CD4-positive, alpha-beta memory T cell (primary cell): ENCODE measurements at regions not wholly inside any gene's neighbourhood (a gene's known extent, or its start where the extent isn't known, plus 50 kb on each side); places are given as distances from the start of the nearest gene placed in this dataset.

Source experiments
- CTCF ChIA-PET: fragments of 350-600 bp; sonication (Branson Sonifier 250); formaldehyde crosslinking; loops from one replicate; lab custom pipeline; 2021; ENCODE audit warnings: inconsistent platforms; ENCODE audit not compliant: partially characterized antibody; lab: Charles Lee
- POLR2A ChIA-PET: fragments of 350-600 bp; sonication (Branson Sonifier 250); formaldehyde crosslinking; loops from one replicate; lab custom pipeline; 2021; ENCODE audit not compliant: partially characterized antibody; lab: Charles Lee
- DNase-seq, 5 donors: peaks; one replicate each; pipeline versions ENCODE4 v3.0.0 to v3.0.0-alpha.2; 2020 to 2022; ENCODE audit warnings: mixed read lengths in 1 of 5
- H3K27ac ChIP-seq: one replicate; pipeline ENCODE4 v1.7.0; 2013; ENCODE audit warnings: low read depth, low read length
- H3K27me3 ChIP-seq: 2 replicates; pipeline ENCODE4 v1.7.0; 2013; ENCODE audit warnings: mild to moderate bottlenecking, low read length, moderate library complexity; ENCODE audit not compliant: insufficient read depth
- H3K36me3 ChIP-seq: 2 replicates; pipeline ENCODE4 v1.7.0; 2013; ENCODE audit warnings: mild to moderate bottlenecking, low read length, moderate library complexity; ENCODE audit not compliant: insufficient read depth
- H3K4me1 ChIP-seq: 2 replicates; pipeline ENCODE4 v1.7.0; 2013; ENCODE audit warnings: mild to moderate bottlenecking, low read length, moderate library complexity; ENCODE audit not compliant: insufficient read depth
- H3K4me3 ChIP-seq, 2 donors: one replicate each; pipeline ENCODE4 v1.7.0; 2013; ENCODE audit warnings: low read length in 2 of 2, mild to moderate bottlenecking in 1 of 2
- H3K9me3 ChIP-seq, 2 donors: one replicate each; pipeline ENCODE4 v1.7.0; 2013; ENCODE audit warnings: low read length in 2 of 2, control low read depth in 1 of 2; ENCODE audit not compliant: control insufficient read depth in 1 of 2
- H3K27ac Mint-ChIP-seq, 7 donors: one replicate each; pipeline ENCODE4 v1.8.0; 2020 to 2021; ENCODE audit warnings: mixed read lengths in 7 of 7, mild to moderate bottlenecking in 6 of 7, inconsistent platforms in 3 of 7, moderate library complexity in 3 of 7
- H3K27me3 Mint-ChIP-seq, 2 donors: one replicate each; pipeline ENCODE4 v1.8.0; 2020 to 2021; ENCODE audit warnings: mixed read lengths in 2 of 2
- H3K36me3 Mint-ChIP-seq, 2 donors: one replicate each; pipeline ENCODE4 v1.8.0; 2020 to 2021; ENCODE audit warnings: mixed read lengths in 2 of 2, inconsistent platforms in 1 of 2, mild to moderate bottlenecking in 1 of 2
- H3K4me1 Mint-ChIP-seq, 4 donors: one replicate each; pipeline ENCODE4 v1.8.0; 2020 to 2021; ENCODE audit warnings: mixed read lengths in 4 of 4, mild to moderate bottlenecking in 1 of 4
- H3K4me3 Mint-ChIP-seq, 8 donors: one replicate each; pipeline ENCODE4 v1.8.0; 2020 to 2021; ENCODE audit warnings: mixed read lengths in 8 of 8, mild to moderate bottlenecking in 7 of 8, moderate library complexity in 6 of 8, inconsistent platforms in 3 of 8
- H3K9me3 Mint-ChIP-seq, 8 donors: one replicate each; pipeline ENCODE4 v1.8.0; 2020 to 2021; ENCODE audit warnings: mixed read lengths in 8 of 8, mild to moderate bottlenecking in 5 of 8, inconsistent platforms in 3 of 8, moderate library complexity in 1 of 8
- intact Hi-C: fragments of 100-400 bp; cut with micrococcal nuclease; formaldehyde crosslinking; loops from one replicate; pipeline ENCODE4 v1.15.1; 2023

- Histone ChIP-seq H3K9me3 (no peaks in the 10 kb centered on the region), H3K4me3 (no peak overlapping the region), H3K36me3 (no peaks in the 10 kb centered on the region), H3K27me3 (no peaks in the 10 kb centered on the region), H3K27ac (no peak overlapping the region), H3K4me1 (no peaks in the 10 kb centered on the region)
- intact Hi-C loops = no loop called here
- no peak overlapping the region for H3K27ac Mint-ChIP-seq
- peaks cover 0 to 2% (median 0%) of the 10 kb centered on the region in 8 donors for H3K9me3 Mint-ChIP-seq
- peaks cover 0 to 3% of the 10 kb centered on the region in 2 donors for H3K27me3 Mint-ChIP-seq
- ChIA-PET CTCF (no interaction called here), POLR2A (no interaction called here)
- no peak for DNase-seq
- H3K4me1 Mint-ChIP-seq = peaks cover 0 to 6% (median 0%) of the 10 kb centered on the region in 4 donors
- no peaks in the 10 kb centered on the region for H3K36me3 Mint-ChIP-seq
- no peak overlapping the region for H3K4me3 Mint-ChIP-seq
Measured at GRCh38 chr22:48240935-48241230, 1478.4 kb downstream of the TBC1D22A start.

GRCh38 chr22:48240148-48240934, 1477.9 kb downstream of the TBC1D22A start:
- Histone ChIP-seq H3K4me1 (no peaks in the 10 kb centered on the region), H3K9me3 (no peaks in the 10 kb centered on the region), H3K27me3 (no peaks in the 10 kb centered on the region), H3K36me3 (no peaks in the 10 kb centered on the region), H3K27ac (no peak overlapping the region), H3K4me3 (no peak overlapping the region)
- Mint-ChIP-seq H3K4me3 (no peak overlapping the region), H3K9me3 (peaks cover 0 to 5% (median under 1%) of the 10 kb centered on the region in 8 donors), H3K36me3 (no peaks in the 10 kb centered on the region), H3K4me1 (peaks cover 0 to 4% (median 0%) of the 10 kb centered on the region in 4 donors), H3K27ac (no peak overlapping the region), H3K27me3 (peaks cover 0 to 1% of the 10 kb centered on the region in 2 donors)
- intact Hi-C loops = no loop called here
- POLR2A ChIA-PET = no interaction called here
- no peak for DNase-seq
- CTCF ChIA-PET = interaction anchor here (1.0 kb wide), 1 partner anchor 10 kb away, joined by 4 read pairs; no protein-coding TSS in a partner anchor

- Mint-ChIP-seq H3K9me3 (peaks cover 0 to 8% (median 2%) of the 10 kb centered on the region in 8 donors), H3K27me3 (no peaks in the 10 kb centered on the region), H3K36me3 (no peaks in the 10 kb centered on the region), H3K4me3 (no peak overlapping the region), H3K4me1 (peaks cover 0 to 2% (median 0%) of the 10 kb centered on the region in 4 donors), H3K27ac (peak overlapping the region in 1 of 7 donors; percentile 23)
- no peak overlapping the region for H3K4me3 ChIP-seq
- ChIA-PET CTCF (interaction anchor here (1.0 kb wide), 1 partner anchor 9 kb away, joined by 4 read pairs; no protein-coding TSS in a partner anchor), POLR2A (no interaction called here)
- H3K27me3 ChIP-seq = no peaks in the 10 kb centered on the region
- H3K27ac ChIP-seq = no peak overlapping the region
- H3K4me1 ChIP-seq = no peaks in the 10 kb centered on the region
- DNase-seq = no peak
- no peaks in the 10 kb centered on the region for H3K36me3 ChIP-seq
- no peaks in the 10 kb centered on the region for H3K9me3 ChIP-seq
- intact Hi-C loops = no loop called here
Measured at GRCh38 chr22:48239461-48240147, 1477.2 kb downstream of the TBC1D22A start.

GRCh38 chr22:48238966-48239365, 1476.5 kb downstream of the TBC1D22A start:
- Histone ChIP-seq H3K9me3 (no peaks in the 10 kb centered on the region), H3K27me3 (no peaks in the 10 kb centered on the region), H3K4me3 (no peak overlapping the region), H3K36me3 (no peaks in the 10 kb centered on the region), H3K27ac (no peak overlapping the region), H3K4me1 (no peaks in the 10 kb centered on the region)
- H3K4me3 Mint-ChIP-seq = no peak overlapping the region
- peak overlapping the region in 1 of 7 donors; percentile 23 for H3K27ac Mint-ChIP-seq
- peaks cover 0 to 2% (median 0%) of the 10 kb centered on the region in 4 donors for H3K4me1 Mint-ChIP-seq
- H3K9me3 Mint-ChIP-seq = peaks cover 0 to 12% (median 2%) of the 10 kb centered on the region in 8 donors
- ChIA-PET POLR2A (no interaction called here), CTCF (no interaction called here)
- intact Hi-C loops = no loop called here
- H3K27me3 Mint-ChIP-seq = peaks cover 0 to under 1% of the 10 kb centered on the region in 2 donors
- DNase-seq = no peak
- H3K36me3 Mint-ChIP-seq = no peaks in the 10 kb centered on the region

GRCh38 chr22:48238284-48238915, 1476.0 kb downstream of the TBC1D22A start:
- DNase-seq = no peak
- Mint-ChIP-seq H3K27ac (no peak overlapping the region), H3K4me3 (no peak overlapping the region), H3K4me1 (peaks cover 0 to 2% (median 0%) of the 10 kb centered on the region in 4 donors), H3K27me3 (peaks cover 0 to 2% of the 10 kb centered on the region in 2 donors), H3K9me3 (peaks cover 0 to 18% (median 6%) of the 10 kb centered on the region in 8 donors), H3K36me3 (no peaks in the 10 kb centered on the region)
- no peak overlapping the region for H3K27ac ChIP-seq
- POLR2A ChIA-PET = no interaction called here
- H3K36me3 ChIP-seq = no peaks in the 10 kb centered on the region
- no peaks in the 10 kb centered on the region for H3K4me1 ChIP-seq
- H3K9me3 ChIP-seq = no peaks in the 10 kb centered on the region
- H3K27me3 ChIP-seq = no peaks in the 10 kb centered on the region
- intact Hi-C loops = no loop called here
- H3K4me3 ChIP-seq = no peak overlapping the region
- CTCF ChIA-PET = no interaction called here

- H3K36me3 Mint-ChIP-seq = no peaks in the 10 kb centered on the region
- peaks cover 0 to 2% of the 10 kb centered on the region in 2 donors for H3K27me3 Mint-ChIP-seq
- Histone ChIP-seq H3K27me3 (no peaks in the 10 kb centered on the region), H3K36me3 (no peaks in the 10 kb centered on the region), H3K4me1 (no peaks in the 10 kb centered on the region), H3K4me3 (no peak overlapping the region), H3K27ac (no peak overlapping the region), H3K9me3 (no peaks in the 10 kb centered on the region)
- H3K4me1 Mint-ChIP-seq = peaks cover 0 to 2% (median 0%) of the 10 kb centered on the region in 4 donors
- intact Hi-C loops = no loop called here
- no peak overlapping the region for H3K27ac Mint-ChIP-seq
- peaks cover 0 to 21% (median 9%) of the 10 kb centered on the region in 8 donors for H3K9me3 Mint-ChIP-seq
- no peak overlapping the region for H3K4me3 Mint-ChIP-seq
- ChIA-PET CTCF (no interaction called here), POLR2A (no interaction called here)
- DNase-seq = no peak
Measured at GRCh38 chr22:48237466-48238283, 1475.2 kb downstream of the TBC1D22A start.
